Testis (tissue), 2 donors: ENCODE measurements at regions not wholly inside any gene's neighbourhood (a gene's known extent, or its start where the extent isn't known, plus 50 kb on each side); places are given as distances from the start of the nearest gene placed in this dataset.
"Not testable (repeated sequence)": the region's sequence is repeated elsewhere in the genome, so short reads cannot be mapped to it uniquely, and the experiment has no call there.

Experiments used
- DNase-seq: peaks from one replicate; pipeline ENCODE4 v3.0.0-alpha.2; 2019
- H3K27ac ChIP-seq, 2 donors: fragments of 200-600 bp; sonication (generic); one replicate each; pipeline ENCODE4 v1.5.1; 2019
- H3K27me3 ChIP-seq: fragments of 200-600 bp; sonication (generic); one replicate; pipeline ENCODE4 v1.5.1; 2019
- H3K36me3 ChIP-seq: fragments of 200-600 bp; sonication (generic); one replicate; pipeline ENCODE4 v1.5.1; 2017; ENCODE audit warnings: low read depth; ENCODE audit errors: missing control alignments
- H3K4me1 ChIP-seq: fragments of 200-600 bp; sonication (generic); one replicate; pipeline ENCODE4 v1.5.1; 2019
- H3K4me3 ChIP-seq, 2 donors: fragments of 200-600 bp; sonication (generic); one replicate each; pipeline ENCODE4 v1.5.1; 2017 to 2019
- H3K9me3 ChIP-seq: fragments of 200-600 bp; sonication (generic); one replicate; pipeline ENCODE4 v1.5.1; 2017
- CTCF ChIP-seq, 3 experiments: fragments of 450-650 bp in 2 of 3; fragments of 200-600 bp in 1 of 3; sonication (generic) in 1 of 3; IDR thresholded peaks; one replicate each; pipeline ENCODE4 v1.5.1; 2016 to 2019; ENCODE audit warnings: antibody characterized with exemption in 3 of 3, mild to moderate bottlenecking in 2 of 3, moderate library complexity in 1 of 3
- POLR2A ChIP-seq: fragments of 450-650 bp; IDR thresholded peaks from one replicate; pipeline ENCODE4 v1.6.1; 2017; ENCODE audit warnings: antibody characterized with exemption, mild to moderate bottlenecking, moderate library complexity
- WGBS, 2 donors: methylation state at CpG; one replicate each; pipeline ENCODE4 v1.1.5; 2018; 5-methylcytosine and 5-hydroxymethylcytosine counted together
- intact Hi-C: fragments of 100-400 bp; cut with DNase I; formaldehyde crosslinking; loops from one replicate; pipeline ENCODE4 v1.15.1; 2023; ENCODE audit warnings: low total_unique reads

GRCh38 chr18:22524783-22525182, 107.1 kb upstream of the CTAGE1 start:
- no peaks in the 10 kb centered on the region for H3K9me3 ChIP-seq
- TF ChIP-seq CTCF (IDR thresholded peaks at IDR 0.05) (no peak), POLR2A (no peak)
- H3K4me1 ChIP-seq, result no peaks in the 10 kb centered on the region
- no peak overlapping the region for H3K4me3 ChIP-seq
- DNase-seq, result no peak
- H3K27ac ChIP-seq, result no peak overlapping the region
- WGBS, 2 donors, result 43 to 47% methylated on average over 6 of the region's 6 CpGs
- no peaks in the 10 kb centered on the region for H3K27me3 ChIP-seq
- H3K36me3 ChIP-seq, result no peaks in the 10 kb centered on the region
- intact Hi-C loops, result no loop called here

GRCh38 chr18:22525313-22525712, 107.6 kb upstream of the CTAGE1 start:
- intact Hi-C loops, result no loop called here
- no peaks in the 10 kb centered on the region for H3K9me3 ChIP-seq
- TF ChIP-seq POLR2A (no peak), CTCF (IDR thresholded peaks at IDR 0.05) (no peak)
- no peaks in the 10 kb centered on the region for H3K36me3 ChIP-seq
- no peak for DNase-seq
- H3K27me3 ChIP-seq, result no peaks in the 10 kb centered on the region
- 78 to 92% methylated on average over 3 of the region's 3 CpGs for WGBS, 2 donors
- H3K27ac ChIP-seq, result no peak overlapping the region
- H3K4me1 ChIP-seq, result no peaks in the 10 kb centered on the region
- no peak overlapping the region for H3K4me3 ChIP-seq

- TF ChIP-seq POLR2A (no peak), CTCF (IDR thresholded peaks at IDR 0.05) (no peak)
Observed at GRCh38 chr18:22525883-22526282, 108.2 kb upstream of the CTAGE1 start.

GRCh38 chr18:22528291-22528690, 110.6 kb upstream of the CTAGE1 start:
- Histone ChIP-seq H3K4me1 (no peaks in the 10 kb centered on the region), H3K4me3 (no peak overlapping the region), H3K27me3 (no peaks in the 10 kb centered on the region), H3K36me3 (no peaks in the 10 kb centered on the region), H3K9me3 (no peaks in the 10 kb centered on the region), H3K27ac (no peak overlapping the region)
- no peak for DNase-seq
- WGBS, 2 donors, result 90 to 93% methylated on average over 3 of the region's 3 CpGs
- TF ChIP-seq POLR2A (no peak), CTCF (IDR thresholded peaks at IDR 0.05) (no peak)
- intact Hi-C loops, result no loop called here

More at GRCh38 chr18:22525883-22526282, 108.2 kb upstream of the CTAGE1 start:
- no peaks in the 10 kb centered on the region for H3K27me3 ChIP-seq
- no peak overlapping the region for H3K27ac ChIP-seq
- WGBS, 2 donors, result 81% methylated on average over 3 of the region's 3 CpGs
- H3K9me3 ChIP-seq, result no peaks in the 10 kb centered on the region
- no peak overlapping the region for H3K4me3 ChIP-seq
- DNase-seq, result no peak
- H3K4me1 ChIP-seq, result no peaks in the 10 kb centered on the region
- H3K36me3 ChIP-seq, result no peaks in the 10 kb centered on the region
- intact Hi-C loops, result no loop called here

GRCh38 chr18:22534706-22535105, 117.0 kb upstream of the CTAGE1 start:
- H3K27ac ChIP-seq, DNase-seq, H3K36me3 ChIP-seq, H3K4me3 ChIP-seq, H3K27me3 ChIP-seq, H3K9me3 ChIP-seq, intact Hi-C loops, H3K4me1 ChIP-seq: not testable (repeated sequence)
- WGBS, 2 donors, result 78 to 90% methylated on average over 2 to 4 of the region's 4 CpGs
